ENCODE measurements at regions not wholly inside any gene's neighbourhood (a gene's known extent, or its start where the extent isn't known, plus 50 kb on each side); places are given as distances from the start of the nearest gene placed in this dataset.

DNA sequence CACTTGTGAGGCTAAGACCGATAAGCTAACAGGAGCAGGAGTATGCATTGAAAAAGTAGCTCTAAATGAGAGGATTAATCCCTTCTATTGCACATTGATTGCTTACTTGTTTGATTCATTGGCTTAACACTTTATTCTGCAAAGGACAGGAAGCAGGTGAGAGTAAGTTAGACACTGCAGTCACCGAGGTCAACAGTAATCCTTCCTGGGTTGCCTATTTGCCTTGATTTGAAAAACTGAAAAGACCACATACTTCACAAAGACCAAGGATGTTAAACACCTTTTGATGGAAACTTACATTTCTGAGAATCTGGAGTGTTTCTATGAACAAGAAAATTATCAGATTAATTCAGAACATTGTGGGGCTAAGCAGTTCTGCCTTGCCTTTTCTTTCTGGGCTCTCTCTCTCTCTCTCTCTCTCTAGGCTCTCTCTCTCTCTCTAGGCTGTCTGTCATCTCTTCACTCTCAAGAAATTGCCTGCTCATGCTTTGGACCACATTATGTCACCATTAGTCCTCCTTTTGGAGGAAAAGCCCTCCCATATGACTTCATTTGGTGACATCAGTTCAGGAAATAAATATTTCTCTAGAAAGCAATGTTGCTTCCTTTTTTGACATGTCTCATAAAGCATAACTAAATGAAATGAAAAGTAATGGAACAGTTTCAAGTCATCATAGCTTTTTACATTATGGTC lies 103.8 kb downstream of the TNFSF18 start:
- no peak overlapping the region for H3K27ac Mint-ChIP-seq
- H3K4me3 Mint-ChIP-seq = no peak overlapping the region
- H3K9me3 Mint-ChIP-seq = peaks cover 4% of the 10 kb centered on the region; the same call in 1 of the 2 replicates
- ATAC-seq = no peak
- H3K27me3 Mint-ChIP-seq (ENCODE audit: low read depth) = no peaks in the 10 kb centered on the region
- H3K36me3 Mint-ChIP-seq = no peaks in the 10 kb centered on the region
- ChIA-PET CTCF (no interaction called here), POLR2A (no interaction called here)
- DNase-seq (ENCODE audit: low spot score) = no peak
- TF ChIP-seq MXD4 (CRISPR knock-in tag; IDR thresholded peaks at IDR 0.05; ENCODE audit: borderline replicate concordance) = no peak
- no peak for TF ChIP-seq NR3C1 (CRISPR knock-in tag; conservative IDR thresholded peaks at IDR 0.05; ENCODE audit: low read depth)
- TF ChIP-seq SMAD3 (CRISPR knock-in tag; IDR thresholded peaks at IDR 0.05; ENCODE audit: borderline replicate concordance) = no peak
- TF ChIP-seq ZBTB21 (CRISPR knock-in tag; IDR thresholded peaks at IDR 0.05; ENCODE audit: borderline replicate concordance) = no peak
- TF ChIP-seq KAT7 (CRISPR knock-in tag; IDR thresholded peaks at IDR 0.05; ENCODE audit: borderline replicate concordance) = no peak
- TF ChIP-seq, protein P1, sequence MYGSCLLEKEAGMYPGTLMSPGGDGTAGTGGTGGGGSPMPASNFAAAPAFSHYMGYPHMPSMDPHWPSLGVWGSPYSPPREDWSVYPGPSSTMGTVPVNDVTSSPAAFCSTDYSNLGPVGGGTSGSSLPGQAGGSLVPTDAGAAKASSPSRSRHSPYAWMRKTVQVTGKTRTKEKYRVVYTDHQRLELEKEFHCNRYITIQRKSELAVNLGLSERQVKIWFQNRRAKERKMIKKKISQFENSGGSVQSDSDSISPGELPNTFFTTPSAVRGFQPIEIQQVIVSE (CRISPR knock-in tag; IDR thresholded peaks at IDR 0.05; ENCODE audit: borderline replicate concordance) = no peak
- TF ChIP-seq, protein P2, sequence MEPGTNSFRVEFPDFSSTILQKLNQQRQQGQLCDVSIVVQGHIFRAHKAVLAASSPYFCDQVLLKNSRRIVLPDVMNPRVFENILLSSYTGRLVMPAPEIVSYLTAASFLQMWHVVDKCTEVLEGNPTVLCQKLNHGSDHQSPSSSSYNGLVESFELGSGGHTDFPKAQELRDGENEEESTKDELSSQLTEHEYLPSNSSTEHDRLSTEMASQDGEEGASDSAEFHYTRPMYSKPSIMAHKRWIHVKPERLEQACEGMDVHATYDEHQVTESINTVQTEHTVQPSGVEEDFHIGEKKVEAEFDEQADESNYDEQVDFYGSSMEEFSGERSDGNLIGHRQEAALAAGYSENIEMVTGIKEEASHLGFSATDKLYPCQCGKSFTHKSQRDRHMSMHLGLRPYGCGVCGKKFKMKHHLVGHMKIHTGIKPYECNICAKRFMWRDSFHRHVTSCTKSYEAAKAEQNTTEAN (CRISPR knock-in tag; IDR thresholded peaks at IDR 0.05) = no peak
- TF ChIP-seq, protein P3, sequence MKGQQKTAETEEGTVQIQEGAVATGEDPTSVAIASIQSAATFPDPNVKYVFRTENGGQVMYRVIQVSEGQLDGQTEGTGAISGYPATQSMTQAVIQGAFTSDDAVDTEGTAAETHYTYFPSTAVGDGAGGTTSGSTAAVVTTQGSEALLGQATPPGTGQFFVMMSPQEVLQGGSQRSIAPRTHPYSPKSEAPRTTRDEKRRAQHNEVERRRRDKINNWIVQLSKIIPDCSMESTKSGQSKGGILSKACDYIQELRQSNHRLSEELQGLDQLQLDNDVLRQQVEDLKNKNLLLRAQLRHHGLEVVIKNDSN (CRISPR knock-in tag; IDR thresholded peaks at IDR 0.05) = no peak
- no peaks in the 10 kb centered on the region for H3K4me1 Mint-ChIP-seq

DNA sequence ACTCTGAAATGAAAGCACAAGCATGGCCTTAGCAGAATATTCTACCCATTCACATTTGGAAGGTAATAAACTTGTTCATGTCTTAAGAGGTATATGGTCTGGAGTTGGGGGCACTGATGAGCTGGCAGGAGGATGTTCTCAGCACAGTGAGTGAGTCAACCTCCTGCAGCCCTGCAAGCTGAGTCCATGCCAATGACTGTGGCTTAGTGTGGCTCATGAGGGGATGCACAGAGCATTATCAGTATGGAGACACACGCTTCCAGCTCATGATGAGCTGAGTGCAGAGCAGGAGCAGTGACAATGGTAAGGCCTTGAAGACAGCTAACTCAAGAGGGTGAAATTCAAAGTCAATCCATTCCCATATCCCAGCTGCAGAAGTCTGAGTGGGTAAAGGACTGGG lies 102.3 kb downstream of the TNFSF18 start:
- H3K36me3 Mint-ChIP-seq = no peaks in the 10 kb centered on the region
- no peak overlapping the region for H3K4me3 Mint-ChIP-seq
- H3K27me3 Mint-ChIP-seq (ENCODE audit: low read depth) = no peaks in the 10 kb centered on the region
- POLR2A ChIA-PET = no interaction called here
- no peaks in the 10 kb centered on the region for H3K4me1 Mint-ChIP-seq
- no peaks in the 10 kb centered on the region for H3K9me3 Mint-ChIP-seq
- no peak for ATAC-seq
- no peak overlapping the region for H3K27ac Mint-ChIP-seq
- no peak for DNase-seq (ENCODE audit: low spot score)
- CTCF ChIA-PET = no interaction called here
- no peak for TF ChIP-seq NFE2L1 (CRISPR knock-in tag; IDR thresholded peaks at IDR 0.05)
- TF ChIP-seq, protein P4, sequence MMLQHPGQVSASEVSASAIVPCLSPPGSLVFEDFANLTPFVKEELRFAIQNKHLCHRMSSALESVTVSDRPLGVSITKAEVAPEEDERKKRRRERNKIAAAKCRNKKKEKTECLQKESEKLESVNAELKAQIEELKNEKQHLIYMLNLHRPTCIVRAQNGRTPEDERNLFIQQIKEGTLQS (CRISPR knock-in tag; conservative IDR thresholded peaks at IDR 0.05) = no peak
- TF ChIP-seq, protein P5, sequence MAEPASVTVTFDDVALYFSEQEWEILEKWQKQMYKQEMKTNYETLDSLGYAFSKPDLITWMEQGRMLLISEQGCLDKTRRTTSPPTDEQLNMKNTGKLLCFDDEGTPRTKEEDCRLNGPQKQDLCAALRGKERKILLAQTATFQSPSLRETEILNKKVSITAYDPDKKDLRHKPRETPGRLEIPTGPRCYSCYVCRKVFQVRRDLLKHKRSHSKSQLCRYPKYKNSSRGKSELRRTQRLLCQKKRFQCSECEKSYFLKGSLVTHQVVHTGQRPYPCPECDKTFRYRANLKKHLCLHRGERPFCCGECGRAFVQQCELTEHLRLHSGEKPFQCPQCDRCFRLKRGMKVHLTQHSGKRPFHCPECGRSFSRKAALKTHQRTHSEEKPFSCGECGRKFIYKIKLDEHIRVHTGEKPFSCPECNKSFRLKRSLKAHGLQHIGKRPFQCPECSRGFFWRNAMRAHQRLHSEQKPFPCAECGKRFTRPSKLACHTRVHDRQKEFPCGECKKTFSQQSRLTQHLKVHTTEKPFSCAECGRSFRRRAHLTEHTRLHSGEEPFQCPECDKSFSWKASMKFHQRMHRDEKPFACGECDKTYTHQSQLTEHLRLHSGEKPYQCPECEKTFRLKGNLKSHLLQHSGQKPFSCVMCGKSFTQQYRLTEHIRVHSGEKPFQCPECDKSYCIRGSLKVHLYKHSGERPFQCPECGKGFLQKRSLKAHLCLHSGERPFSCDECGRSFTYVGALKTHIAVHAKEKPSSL (CRISPR knock-in tag; conservative IDR thresholded peaks at IDR 0.05) = no peak
- no peak for TF ChIP-seq IRF2 (CRISPR knock-in tag; IDR thresholded peaks at IDR 0.05; ENCODE audit: borderline replicate concordance, low read depth)
- TF ChIP-seq, protein P6, sequence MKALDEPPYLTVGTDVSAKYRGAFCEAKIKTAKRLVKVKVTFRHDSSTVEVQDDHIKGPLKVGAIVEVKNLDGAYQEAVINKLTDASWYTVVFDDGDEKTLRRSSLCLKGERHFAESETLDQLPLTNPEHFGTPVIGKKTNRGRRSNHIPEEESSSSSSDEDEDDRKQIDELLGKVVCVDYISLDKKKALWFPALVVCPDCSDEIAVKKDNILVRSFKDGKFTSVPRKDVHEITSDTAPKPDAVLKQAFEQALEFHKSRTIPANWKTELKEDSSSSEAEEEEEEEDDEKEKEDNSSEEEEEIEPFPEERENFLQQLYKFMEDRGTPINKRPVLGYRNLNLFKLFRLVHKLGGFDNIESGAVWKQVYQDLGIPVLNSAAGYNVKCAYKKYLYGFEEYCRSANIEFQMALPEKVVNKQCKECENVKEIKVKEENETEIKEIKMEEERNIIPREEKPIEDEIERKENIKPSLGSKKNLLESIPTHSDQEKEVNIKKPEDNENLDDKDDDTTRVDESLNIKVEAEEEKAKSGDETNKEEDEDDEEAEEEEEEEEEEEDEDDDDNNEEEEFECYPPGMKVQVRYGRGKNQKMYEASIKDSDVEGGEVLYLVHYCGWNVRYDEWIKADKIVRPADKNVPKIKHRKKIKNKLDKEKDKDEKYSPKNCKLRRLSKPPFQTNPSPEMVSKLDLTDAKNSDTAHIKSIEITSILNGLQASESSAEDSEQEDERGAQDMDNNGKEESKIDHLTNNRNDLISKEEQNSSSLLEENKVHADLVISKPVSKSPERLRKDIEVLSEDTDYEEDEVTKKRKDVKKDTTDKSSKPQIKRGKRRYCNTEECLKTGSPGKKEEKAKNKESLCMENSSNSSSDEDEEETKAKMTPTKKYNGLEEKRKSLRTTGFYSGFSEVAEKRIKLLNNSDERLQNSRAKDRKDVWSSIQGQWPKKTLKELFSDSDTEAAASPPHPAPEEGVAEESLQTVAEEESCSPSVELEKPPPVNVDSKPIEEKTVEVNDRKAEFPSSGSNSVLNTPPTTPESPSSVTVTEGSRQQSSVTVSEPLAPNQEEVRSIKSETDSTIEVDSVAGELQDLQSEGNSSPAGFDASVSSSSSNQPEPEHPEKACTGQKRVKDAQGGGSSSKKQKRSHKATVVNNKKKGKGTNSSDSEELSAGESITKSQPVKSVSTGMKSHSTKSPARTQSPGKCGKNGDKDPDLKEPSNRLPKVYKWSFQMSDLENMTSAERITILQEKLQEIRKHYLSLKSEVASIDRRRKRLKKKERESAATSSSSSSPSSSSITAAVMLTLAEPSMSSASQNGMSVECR (CRISPR knock-in tag; IDR thresholded peaks at IDR 0.05; ENCODE audit: borderline replicate concordance) = no peak
- TF ChIP-seq, protein P7, sequence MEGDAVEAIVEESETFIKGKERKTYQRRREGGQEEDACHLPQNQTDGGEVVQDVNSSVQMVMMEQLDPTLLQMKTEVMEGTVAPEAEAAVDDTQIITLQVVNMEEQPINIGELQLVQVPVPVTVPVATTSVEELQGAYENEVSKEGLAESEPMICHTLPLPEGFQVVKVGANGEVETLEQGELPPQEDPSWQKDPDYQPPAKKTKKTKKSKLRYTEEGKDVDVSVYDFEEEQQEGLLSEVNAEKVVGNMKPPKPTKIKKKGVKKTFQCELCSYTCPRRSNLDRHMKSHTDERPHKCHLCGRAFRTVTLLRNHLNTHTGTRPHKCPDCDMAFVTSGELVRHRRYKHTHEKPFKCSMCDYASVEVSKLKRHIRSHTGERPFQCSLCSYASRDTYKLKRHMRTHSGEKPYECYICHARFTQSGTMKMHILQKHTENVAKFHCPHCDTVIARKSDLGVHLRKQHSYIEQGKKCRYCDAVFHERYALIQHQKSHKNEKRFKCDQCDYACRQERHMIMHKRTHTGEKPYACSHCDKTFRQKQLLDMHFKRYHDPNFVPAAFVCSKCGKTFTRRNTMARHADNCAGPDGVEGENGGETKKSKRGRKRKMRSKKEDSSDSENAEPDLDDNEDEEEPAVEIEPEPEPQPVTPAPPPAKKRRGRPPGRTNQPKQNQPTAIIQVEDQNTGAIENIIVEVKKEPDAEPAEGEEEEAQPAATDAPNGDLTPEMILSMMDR (IDR thresholded peaks at IDR 0.05) = no peak
- TF ChIP-seq, protein P8, sequence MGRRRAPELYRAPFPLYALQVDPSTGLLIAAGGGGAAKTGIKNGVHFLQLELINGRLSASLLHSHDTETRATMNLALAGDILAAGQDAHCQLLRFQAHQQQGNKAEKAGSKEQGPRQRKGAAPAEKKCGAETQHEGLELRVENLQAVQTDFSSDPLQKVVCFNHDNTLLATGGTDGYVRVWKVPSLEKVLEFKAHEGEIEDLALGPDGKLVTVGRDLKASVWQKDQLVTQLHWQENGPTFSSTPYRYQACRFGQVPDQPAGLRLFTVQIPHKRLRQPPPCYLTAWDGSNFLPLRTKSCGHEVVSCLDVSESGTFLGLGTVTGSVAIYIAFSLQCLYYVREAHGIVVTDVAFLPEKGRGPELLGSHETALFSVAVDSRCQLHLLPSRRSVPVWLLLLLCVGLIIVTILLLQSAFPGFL (CRISPR knock-in tag; IDR thresholded peaks at IDR 0.05; ENCODE audit: borderline replicate concordance) = no peak
- TF ChIP-seq GRHL2 (CRISPR knock-in tag; IDR thresholded peaks at IDR 0.05; ENCODE audit: insufficient replicate concordance, severe bottlenecking) = no peak
- TF ChIP-seq, protein P9, sequence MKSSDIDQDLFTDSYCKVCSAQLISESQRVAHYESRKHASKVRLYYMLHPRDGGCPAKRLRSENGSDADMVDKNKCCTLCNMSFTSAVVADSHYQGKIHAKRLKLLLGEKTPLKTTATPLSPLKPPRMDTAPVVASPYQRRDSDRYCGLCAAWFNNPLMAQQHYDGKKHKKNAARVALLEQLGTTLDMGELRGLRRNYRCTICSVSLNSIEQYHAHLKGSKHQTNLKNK (CRISPR knock-in tag; IDR thresholded peaks at IDR 0.05) = no peak
- no peak for TF ChIP-seq FOXP1 (CRISPR knock-in tag; IDR thresholded peaks at IDR 0.05; ENCODE audit: borderline replicate concordance)
- no peak for TF ChIP-seq ZNF396 (CRISPR knock-in tag; IDR thresholded peaks at IDR 0.05; ENCODE audit: borderline replicate concordance)
